ENCODE measurements at regions not wholly inside any gene's neighbourhood (a gene's known extent, or its start where the extent isn't known, plus 50 kb on each side); places are given as distances from the start of the nearest gene placed in this dataset.
"Not testable (repeated sequence)": the region's sequence is repeated elsewhere in the genome, so short reads cannot be mapped to it uniquely, and the experiment has no call there.

DNA sequence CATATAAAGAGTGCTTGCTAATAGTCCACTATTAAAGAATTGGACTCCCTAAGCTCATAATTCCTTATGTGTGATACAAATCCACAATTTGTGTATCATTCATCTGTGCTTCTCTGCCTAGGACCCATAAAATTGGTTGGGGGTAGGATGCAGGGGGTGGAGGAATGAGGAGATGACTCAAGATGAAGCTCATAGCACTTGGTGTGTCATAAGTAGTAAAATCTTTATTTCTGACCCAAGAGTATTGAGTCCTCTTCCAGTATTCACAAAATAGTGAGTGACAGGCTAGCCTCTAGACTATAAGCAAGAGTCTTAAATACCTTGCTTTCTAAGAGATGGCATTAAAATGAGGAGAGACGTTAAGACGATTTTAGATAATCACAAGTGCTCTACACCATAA is 390.9 kb upstream of the CDH19 start:
- DNase-seq = no peak

DNA sequence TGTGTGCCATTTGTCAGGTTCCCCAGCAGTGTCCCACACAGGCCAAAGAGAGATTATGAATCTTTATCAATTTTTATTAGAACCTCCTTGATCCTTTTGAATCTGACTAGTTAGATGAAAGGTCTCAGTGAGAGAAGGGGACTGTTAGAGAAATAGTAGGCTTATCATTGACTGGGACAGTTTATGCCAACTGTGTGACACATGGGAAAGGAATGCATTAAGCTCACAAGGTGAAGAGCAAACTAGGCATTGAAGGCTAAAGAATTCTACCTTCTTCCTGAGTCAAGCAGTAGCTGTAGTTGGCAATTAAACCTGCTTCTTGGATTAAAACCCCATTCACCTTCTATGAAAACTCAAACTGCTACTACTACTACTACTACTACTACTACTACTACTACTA is 389.6 kb upstream of the CDH19 start:
- no peak for DNase-seq

DNA sequence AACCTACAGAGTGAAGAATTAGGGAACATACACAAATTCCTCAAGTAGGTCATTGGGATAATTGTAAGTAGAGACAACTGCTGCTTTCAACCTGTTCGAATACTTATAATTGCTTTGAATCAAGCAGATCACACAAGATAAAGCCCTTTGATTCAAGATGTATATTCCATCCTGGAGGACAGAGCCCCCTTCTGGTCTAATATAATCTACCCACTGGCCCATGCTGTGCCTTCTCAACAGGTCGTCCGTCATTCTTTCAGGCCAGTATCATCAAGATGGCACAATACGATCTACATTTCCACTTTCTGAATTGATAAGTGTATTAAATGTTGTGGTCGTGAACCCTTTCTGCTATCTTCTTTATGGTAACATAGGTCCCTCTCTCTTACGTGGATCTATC is 387.0 kb upstream of the CDH19 start:
- DNase-seq = no peak

DNA sequence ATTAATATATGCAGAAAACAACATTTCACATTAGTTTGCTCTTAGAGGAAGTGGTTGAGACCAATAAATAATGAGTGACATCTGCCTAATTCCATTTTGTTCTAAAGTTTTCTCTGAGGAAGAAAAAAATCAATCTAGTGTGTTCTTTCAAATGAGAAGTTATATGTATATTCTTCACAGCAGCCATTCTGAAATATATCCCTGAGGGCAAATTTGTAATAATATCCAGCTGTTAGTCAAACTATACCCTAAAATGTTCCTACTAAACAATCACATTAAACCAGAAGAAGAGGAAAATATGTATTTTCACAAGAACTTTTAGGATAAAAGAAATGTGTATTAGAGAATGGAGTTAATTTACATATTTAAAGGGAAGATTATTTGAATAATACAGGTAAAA is 375.1 kb upstream of the CDH19 start:
- DNase-seq = no peak

DNA sequence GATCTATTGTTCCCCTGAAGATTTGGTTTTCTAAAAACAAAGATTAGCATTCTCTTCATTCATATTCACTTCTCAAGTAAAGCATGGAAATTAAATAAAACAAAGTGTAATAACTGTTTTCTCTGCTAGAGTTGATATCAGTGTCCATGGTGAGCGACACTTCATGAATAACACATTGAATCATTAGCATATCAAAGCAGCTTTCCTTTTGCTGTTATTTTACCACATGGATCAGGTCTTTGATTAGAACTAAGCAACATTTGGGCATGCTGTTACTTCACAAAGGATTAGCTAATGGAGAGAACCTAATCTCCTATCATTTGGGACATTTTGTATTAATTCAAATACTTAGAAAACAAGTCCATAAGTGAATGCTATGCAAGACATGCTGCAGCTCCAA is 368.8 kb upstream of the CDH19 start:
- no peak for DNase-seq

DNA sequence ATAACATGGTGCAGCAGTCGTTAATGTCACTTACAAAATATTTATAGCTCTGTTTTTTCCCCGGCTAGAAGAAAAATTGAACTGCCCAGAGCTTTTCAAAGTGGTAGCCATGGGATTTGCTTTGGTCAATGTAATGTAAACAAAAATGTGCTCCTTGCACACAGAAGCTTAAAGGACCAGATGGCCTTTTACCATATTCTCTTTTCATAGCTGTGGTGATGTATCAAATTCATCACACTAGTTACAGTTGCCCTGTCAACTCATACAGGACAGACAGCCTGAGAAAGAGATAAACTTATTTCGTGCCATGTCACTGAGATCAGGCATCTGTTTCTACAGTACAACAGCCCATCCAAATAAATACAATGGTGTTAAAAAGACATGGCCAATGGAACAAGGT is 368.1 kb upstream of the CDH19 start:
- DNase-seq = no peak

DNA sequence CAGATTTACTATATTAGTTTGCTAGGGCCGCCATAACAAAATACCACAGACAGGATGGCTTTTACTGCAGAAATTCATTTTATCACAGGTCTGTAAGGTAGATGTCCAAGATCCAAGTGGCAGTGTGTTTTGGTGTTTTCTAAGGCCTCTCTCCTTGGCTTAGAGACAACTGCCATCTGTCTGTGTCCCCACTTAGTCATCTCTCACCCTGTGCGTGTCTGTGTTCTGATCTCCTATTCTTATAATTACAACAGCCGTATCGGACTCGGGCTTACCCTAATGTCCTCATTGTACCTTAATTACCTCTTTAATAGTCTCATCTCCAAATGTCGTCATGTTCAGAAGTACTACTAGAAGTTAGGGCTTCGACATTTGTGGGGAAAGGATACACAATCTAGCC is 362.3 kb upstream of the CDH19 start:
- no peak for DNase-seq

DNA sequence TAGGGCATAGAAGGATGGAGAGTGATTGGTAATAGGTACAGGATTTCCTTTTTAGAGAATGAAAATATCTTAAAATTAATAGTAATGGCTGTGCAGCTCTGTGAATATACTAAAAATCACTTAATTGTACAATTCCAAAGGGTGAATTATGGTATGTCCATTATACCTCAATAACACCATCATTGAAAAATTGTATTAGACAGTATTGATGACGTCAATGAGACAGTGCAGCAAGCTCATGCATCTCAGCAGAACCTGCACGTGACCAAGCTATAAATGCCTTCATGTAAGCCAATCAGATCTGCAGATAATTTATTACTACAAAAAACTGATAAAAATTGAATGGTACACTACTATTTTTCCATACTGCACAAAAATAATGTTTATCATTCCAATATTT is 354.4 kb upstream of the CDH19 start:
- no peak for DNase-seq

DNA sequence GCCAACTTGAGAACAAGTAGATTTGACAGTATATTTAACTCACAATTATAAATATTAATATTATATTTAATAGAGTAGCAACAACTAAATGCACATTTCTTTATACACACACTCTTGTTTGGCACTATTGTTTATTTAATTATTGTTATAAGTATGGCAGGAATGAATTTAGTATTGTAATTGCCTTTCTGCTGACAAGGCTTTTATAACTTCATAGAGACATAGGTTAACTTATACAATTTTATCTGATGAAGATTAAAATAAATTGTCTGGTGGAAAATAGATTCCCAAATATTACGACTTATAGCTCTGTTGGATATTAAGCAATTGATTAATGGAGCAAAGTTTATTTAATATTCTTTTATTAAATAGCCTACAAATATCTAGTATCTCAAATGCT is 347.9 kb upstream of the CDH19 start:
- DNase-seq = no peak

DNA sequence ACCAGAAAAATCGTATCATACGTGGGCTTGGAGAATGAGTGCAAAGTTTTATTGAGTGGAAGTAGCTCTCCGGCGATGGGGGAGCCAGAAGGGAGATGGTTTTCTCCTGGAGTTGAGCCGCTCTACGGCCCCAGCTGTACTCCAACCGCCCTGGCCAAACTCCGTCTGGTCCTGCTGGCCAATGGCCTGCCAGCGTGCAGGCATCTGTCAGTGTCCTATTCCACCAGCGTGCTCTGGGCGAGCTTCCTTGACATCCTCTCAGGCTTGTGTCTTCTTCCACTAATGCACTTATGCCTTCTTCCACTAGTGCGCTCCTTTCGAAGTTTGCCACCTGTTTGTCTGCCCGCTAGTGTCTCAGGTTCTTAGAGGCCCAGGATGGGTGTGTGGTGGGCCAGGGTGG is 345.5 kb upstream of the CDH19 start:
- DNase-seq = no peak

DNA sequence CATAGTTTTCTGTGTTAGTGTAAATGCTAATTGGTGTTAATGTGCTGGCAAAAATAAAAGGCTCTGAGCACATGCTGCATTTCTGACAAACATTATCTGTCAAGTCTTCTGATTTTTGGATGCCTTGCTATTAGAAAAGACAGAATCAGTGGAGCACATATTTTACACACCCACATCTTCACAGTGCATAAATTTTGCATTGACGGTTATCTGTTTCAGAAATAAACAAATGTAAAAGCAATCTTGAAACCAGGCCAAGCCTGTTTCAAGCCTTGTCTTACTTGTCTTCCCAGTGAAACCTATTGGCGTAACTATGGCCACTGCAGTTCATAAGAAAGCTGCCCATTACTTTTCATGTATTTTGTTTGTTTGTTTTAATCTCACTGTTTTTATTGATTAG is 333.7 kb upstream of the CDH19 start:
- no peak for DNase-seq

DNA sequence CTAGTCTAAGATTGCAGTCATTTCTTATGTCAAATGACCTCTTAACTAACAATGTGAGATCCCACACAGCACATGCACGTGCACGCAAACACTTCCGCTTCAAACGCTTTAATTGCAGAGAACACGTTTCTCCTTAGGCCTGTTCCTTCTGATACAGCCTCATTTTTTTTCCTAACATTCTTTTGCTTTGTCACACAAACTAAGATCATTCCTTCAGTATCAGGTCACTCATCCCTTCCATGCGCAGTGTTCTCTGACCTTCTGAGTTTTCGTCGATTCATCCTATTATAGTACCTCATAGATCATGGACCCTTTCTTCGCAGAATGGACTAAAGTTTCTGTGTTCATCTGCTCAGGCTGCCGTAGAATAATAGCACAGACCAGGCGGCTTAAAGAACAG is 327.1 kb upstream of the CDH19 start:
- DNase-seq = no peak

DNA sequence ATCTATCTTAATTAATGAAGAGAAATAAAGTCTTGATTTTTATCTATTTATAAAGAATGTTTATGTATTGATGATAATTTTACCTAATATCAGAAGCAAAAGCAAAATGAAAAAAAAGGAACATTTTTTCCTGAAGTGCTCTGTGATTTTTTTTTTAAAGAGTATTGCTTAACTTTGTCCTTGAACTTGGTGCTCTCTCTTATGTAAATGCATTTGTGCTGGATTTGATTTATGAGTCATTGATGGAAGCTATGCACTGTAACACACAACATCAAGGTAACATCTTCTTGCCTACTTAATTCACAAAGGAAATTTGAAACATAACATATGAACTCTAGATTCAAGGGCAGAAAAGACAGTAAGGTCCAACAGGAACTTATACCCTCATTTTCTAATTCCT is 312.9 kb upstream of the CDH19 start:
- DNase-seq = no peak

DNA sequence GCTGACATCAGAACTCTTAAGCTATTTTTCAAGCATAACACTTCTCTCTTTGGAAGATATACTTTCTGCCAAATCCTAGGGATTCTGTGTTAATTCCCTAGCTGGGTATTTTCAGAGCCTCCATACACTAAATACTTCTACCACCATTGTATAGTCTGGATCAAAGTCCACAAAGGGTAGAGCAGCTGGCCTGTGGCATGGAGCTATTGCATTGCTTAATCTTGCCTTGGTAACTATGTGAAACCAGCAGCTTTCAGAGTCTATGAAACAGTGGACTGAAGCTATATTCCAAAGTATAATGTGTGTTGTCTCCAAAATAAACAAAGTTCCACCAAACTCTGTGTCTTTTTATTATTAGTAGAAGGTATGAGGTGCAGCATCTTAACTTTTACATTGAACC is 296.9 kb upstream of the CDH19 start:
- DNase-seq = no peak

DNA sequence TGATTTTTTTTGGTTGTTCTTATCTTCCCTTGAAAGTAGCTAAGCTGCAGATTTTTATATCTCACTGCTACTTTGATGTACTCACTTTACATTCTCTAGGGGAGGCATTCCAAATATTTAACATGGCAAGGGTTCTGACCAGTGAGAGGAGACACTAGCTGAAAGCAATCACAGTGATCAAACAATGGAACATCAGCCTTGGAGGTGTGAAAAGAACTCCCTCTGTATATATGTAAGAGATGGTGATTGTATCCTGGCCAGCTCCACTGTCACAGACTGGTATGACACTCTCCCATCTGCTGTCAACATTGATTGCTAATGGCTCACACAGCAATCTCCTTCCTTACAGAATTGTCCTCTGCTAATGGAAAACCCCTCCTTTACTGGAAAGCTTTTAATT is 291.7 kb upstream of the CDH19 start:
- no peak for DNase-seq

DNA sequence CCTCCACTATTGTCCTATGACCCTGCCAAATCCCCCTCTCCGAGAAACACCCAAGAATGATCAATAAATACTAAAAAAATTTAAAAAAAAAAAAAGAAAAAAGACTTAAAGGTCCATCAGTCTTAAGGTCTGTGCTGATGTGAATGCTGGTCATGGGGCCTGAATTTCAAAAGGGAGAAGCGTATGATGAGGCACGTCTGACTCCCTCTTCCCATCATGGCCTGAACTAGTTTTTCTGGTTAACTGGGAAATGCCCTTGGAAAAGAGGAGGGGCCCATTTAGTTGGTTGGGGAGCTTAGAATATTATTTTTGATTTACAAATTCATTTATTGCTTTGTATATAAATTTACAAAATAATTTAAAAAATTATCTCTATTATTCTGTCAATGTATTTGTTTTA is 291.0 kb upstream of the CDH19 start:
- DNase-seq = no peak

DNA sequence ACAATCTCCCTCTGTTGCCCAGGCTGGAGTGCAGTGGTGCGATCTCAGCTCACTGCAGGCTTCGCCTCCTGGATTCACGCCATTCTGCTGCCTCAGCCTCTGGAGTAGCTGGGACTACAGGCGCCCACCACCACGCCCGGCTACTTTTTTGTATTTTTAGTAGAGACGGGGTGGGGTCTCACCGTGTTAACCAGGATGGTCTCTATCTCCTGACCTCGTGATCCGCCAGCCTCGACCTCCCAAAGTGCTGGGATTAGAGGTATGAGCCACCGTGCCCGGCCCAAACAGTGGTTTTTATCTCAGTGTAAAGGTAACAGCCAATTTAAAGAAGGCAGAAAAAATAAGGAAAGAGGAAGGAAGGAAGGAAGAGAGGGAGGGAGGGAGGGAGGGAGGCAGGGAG is 288.5 kb upstream of the CDH19 start:
- DNase-seq = not testable (repeated sequence)

DNA sequence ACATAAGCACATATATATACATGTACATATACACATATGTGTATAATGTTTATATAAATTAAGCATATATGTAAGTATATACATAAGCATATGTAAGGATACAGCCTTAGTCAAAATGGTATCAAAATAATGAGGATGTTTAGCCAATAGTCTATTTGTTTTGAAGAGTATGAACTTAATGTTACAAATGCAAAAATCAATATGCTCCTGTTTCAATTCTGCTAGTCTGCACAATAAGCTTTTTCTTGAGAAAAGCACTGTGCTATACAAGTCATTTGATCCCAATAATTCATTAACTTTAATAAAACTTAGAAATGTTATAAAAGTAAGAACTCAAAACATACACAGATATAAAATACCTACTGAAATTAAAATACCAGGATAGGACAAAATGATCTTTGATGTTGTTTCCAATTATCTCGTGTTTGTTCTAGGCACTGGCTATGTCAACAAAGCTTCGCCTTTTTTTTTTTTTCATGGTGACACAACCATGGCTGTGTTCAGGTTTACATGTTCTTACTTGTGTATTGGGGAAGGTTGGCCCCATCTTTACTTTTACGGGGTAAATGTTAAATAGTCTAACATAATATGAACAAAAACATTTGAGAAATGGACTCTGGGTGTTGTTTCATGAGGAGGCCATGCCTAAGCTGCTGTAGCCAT is 271.1 kb upstream of the CDH19 start:
- no peak for DNase-seq

DNA sequence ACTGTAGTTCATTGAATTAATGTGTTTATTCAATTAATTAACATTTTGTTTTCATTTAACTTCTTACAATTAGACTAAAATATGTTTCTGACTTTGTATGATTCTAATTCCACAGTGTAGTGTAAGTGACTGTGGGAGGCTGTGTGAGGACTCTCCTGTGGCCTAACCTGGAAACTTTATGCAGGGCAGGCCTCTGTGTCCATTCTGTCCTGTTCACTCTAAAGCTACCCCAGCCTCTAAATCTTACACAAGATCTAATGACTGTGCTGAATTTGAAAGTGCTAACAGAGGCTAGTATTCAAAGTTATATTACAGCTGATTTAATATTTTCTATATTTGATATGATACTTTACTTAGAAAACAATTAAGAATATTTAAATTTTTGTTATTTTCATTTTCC is 270.5 kb upstream of the CDH19 start:
- DNase-seq = no peak

DNA sequence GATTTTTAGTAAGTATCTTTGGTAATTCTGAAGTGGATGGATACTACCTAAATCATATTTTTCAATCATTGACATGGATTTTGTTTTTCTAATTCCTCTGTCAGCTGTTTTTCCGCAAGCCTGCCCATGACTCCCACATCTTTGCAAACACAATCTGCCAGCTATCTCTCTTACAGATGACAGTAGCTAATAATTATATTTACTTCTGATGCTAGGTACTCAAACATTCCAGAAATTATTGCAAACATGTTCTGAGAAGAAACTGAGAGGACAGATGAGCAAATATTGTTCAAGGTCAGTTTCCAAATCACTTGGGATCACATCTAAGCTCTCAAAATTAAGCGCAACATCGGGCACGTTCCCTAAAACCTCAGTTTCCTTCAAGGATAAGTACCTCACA is 270.0 kb upstream of the CDH19 start:
- DNase-seq = no peak

DNA sequence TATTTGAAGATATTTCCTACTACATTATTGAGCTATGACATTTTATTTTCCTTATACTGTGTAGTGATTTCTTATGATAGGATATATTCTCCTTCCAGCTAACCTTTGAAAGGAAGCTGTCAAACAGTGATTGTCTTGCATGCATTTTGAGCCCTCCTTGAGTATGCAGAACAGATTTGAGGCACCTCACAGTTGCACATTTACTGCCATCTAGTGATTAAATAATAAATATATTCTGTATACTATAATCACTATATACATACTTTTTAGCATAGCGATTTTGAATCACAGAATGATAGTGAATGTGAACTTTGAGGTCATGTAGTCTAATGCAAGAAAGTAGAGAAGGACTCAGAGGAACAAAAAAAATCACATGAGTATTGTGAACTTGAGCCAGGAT is 268.4 kb upstream of the CDH19 start:
- DNase-seq = peak; percentile 55

DNA sequence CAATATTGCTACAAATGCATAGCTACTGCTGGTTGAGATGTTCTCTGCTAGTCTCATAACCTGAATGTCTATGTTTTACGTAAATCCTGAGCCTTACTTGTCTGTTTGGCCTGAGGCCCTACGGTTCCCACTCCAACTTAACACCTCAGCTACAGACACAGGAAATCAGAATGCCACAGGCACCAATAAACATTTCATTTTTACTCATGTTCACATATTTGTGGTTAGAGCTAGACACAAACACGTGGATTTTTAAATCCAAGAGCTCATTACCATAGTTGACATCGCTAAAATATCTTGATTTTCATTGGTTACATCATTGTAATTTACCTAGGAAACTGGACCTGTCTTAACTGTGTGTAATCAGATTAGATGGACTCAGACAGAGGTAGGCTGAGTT is 263.8 kb upstream of the CDH19 start:
- no peak for DNase-seq

DNA sequence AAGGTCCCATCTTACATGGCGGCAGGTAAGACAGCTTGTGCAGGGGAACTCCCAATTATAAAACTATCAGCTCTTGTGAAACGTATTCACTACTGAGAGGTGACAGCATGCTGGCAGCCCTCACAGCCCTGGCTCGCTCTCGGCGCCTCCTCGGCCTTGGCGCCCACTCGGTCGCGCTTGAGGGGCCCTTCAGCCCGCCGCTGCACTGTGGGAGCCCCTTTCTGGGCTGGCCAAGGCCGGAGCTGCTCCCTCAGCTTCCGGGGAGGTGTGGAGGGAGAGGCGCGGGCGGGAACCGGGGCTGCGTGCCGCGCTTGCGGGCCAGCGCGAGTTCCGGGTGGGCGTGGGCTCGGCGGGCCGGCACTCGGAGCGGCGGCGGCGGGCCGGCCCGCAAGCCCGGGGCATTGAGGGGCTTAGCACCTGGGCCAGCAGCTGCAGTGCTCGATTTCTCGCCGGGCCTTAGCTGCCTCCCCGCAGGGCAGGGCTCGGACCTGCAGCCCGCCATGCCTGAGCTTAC is 262.6 kb upstream of the CDH19 start:
- DNase-seq = not testable (repeated sequence)

DNA sequence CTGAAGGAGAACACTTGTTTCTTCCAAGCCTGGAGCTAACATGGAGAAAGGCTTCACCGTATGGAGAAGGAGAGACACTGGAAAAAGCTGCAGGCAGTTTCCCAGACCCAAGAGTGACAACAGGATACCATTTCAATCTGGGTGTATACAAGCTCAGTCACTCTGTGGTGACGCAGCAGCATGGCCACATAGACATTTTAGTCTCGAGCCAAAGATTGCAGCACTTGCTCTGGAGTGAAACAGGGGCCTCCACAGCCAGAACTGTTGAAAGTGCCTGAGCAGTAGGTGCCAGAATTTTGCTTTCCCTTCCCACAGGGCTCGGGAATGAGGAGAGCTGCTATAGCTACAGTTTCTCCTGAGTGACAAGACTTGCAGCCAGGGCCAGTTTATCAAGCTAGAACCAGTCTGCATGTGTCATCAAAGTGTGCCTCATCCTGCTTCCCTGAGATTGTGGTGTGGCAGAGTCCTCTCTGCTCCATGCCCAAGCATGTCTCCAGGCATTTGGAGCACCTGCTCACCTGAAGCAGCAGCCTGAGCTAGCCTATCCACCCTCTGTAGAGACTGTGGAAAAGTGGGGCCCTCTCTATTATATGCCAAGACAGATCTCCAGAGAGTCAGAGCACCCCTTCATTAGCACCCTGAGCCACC is 234.6 kb upstream of the CDH19 start:
- DNase-seq = no peak

DNA sequence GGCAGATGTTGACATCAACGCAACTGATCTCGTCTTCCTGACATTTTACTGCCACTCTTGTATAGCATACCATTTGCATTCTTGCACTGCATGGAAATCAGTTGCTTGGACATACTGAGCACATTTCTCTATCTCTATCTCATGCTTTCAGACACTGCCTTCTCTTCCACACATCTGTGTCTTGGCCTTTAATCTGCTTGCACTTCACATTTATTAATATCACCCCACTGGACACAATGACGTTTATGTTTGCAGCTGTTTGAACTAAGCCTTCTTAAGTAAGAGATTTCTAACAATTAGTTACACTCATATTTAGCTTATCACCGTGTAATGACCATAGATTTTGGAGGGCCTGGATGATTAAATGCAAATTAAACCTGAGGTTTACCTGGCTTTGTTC is 229.8 kb upstream of the CDH19 start:
- no peak for DNase-seq
